ENCODE measurements at regions not wholly inside any gene's neighbourhood (a gene's known extent, or its start where the extent isn't known, plus 50 kb on each side); places are given as distances from the start of the nearest gene placed in this dataset.

- Histone ChIP-seq H2AFZ (ENCODE audit: low read depth, low read length, severe bottlenecking) (no peak overlapping the region), H3K27ac (ENCODE audit: low read depth, low read length) (no peak overlapping the region), H3K27me3 (ENCODE audit: low read length) (no peaks in the 10 kb centered on the region), H3F3A (ENCODE audit: insufficient read depth) (no peaks in the 10 kb centered on the region), H3K4me2 (ENCODE audit: low read depth, low read length, poor library complexity, severe bottlenecking) (no peak overlapping the region), H3K9me3 (ENCODE audit: insufficient read depth, low read length) (no peaks in the 10 kb centered on the region), H3K79me2 (ENCODE audit: insufficient read depth, low read length) (no peaks in the 10 kb centered on the region), H3K36me3 (ENCODE audit: low read length) (no peaks in the 10 kb centered on the region), H3K4me3 (ENCODE audit: insufficient read depth, low read length, poor library complexity, severe bottlenecking) (no peak overlapping the region), H3K9me2 (replicated peaks; ENCODE audit: insufficient read depth, low read length) (no peaks in the 10 kb centered on the region), H4K20me1 (ENCODE audit: low read depth, low read length) (no peaks in the 10 kb centered on the region), H3K9ac (ENCODE audit: low read length) (no peak overlapping the region)
- TF ChIP-seq CTCF (IDR thresholded peaks at IDR 0.05; ENCODE audit: insufficient read depth, low read length, poor library complexity, severe bottlenecking) (no peak), EZH2phosphoT487 (conservative IDR thresholded peaks at IDR 0.05; ENCODE audit: low read length) (no peak)
Measured at GRCh38 chrX:128517691-128518090, 465.5 kb upstream of the ACTRT1 start.

GRCh38 chrX:128504496-128504895, 452.3 kb upstream of the ACTRT1 start:
- H3K4me3 ChIP-seq (ENCODE audit: insufficient read depth, low read length, poor library complexity, severe bottlenecking) = no peak overlapping the region
- no peak overlapping the region for H2AFZ ChIP-seq (ENCODE audit: low read depth, low read length, severe bottlenecking)
- H3K9ac ChIP-seq (ENCODE audit: low read length) = no peak overlapping the region
- no peaks in the 10 kb centered on the region for H3K36me3 ChIP-seq (ENCODE audit: low read length)
- no peak for TF ChIP-seq CTCF (IDR thresholded peaks at IDR 0.05; ENCODE audit: insufficient read depth, low read length, poor library complexity, severe bottlenecking)
- no peak for TF ChIP-seq EZH2phosphoT487 (conservative IDR thresholded peaks at IDR 0.05; ENCODE audit: low read length)
- no peaks in the 10 kb centered on the region for H3K27me3 ChIP-seq (ENCODE audit: low read length)
- H3K9me3 ChIP-seq (ENCODE audit: insufficient read depth, low read length) = no peaks in the 10 kb centered on the region
- H3K27ac ChIP-seq (ENCODE audit: low read depth, low read length) = no peak overlapping the region
- H3F3A ChIP-seq (ENCODE audit: insufficient read depth) = no peaks in the 10 kb centered on the region
- no peak overlapping the region for H3K4me2 ChIP-seq (ENCODE audit: low read depth, low read length, poor library complexity, severe bottlenecking)
- H4K20me1 ChIP-seq (ENCODE audit: low read depth, low read length) = no peaks in the 10 kb centered on the region
- no peaks in the 10 kb centered on the region for H3K79me2 ChIP-seq (ENCODE audit: insufficient read depth, low read length)
- H3K9me2 ChIP-seq (replicated peaks; ENCODE audit: insufficient read depth, low read length) = no peaks in the 10 kb centered on the region

- H3K9me2 ChIP-seq (replicated peaks; ENCODE audit: insufficient read depth, low read length) = no peaks in the 10 kb centered on the region
- H3F3A ChIP-seq (ENCODE audit: insufficient read depth) = no peaks in the 10 kb centered on the region
- H3K27me3 ChIP-seq (ENCODE audit: low read length) = no peaks in the 10 kb centered on the region
- H3K4me3 ChIP-seq (ENCODE audit: insufficient read depth, low read length, poor library complexity, severe bottlenecking) = no peak overlapping the region
- H3K9ac ChIP-seq (ENCODE audit: low read length) = no peak overlapping the region
- TF ChIP-seq CTCF (IDR thresholded peaks at IDR 0.05; ENCODE audit: insufficient read depth, low read length, poor library complexity, severe bottlenecking) = no peak
- TF ChIP-seq EZH2phosphoT487 (conservative IDR thresholded peaks at IDR 0.05; ENCODE audit: low read length) = no peak
- H3K36me3 ChIP-seq (ENCODE audit: low read length) = no peaks in the 10 kb centered on the region
- no peak overlapping the region for H3K4me2 ChIP-seq (ENCODE audit: low read depth, low read length, poor library complexity, severe bottlenecking)
- no peaks in the 10 kb centered on the region for H3K9me3 ChIP-seq (ENCODE audit: insufficient read depth, low read length)
- H2AFZ ChIP-seq (ENCODE audit: low read depth, low read length, severe bottlenecking) = no peak overlapping the region
- H3K27ac ChIP-seq (ENCODE audit: low read depth, low read length) = no peak overlapping the region
- no peaks in the 10 kb centered on the region for H4K20me1 ChIP-seq (ENCODE audit: low read depth, low read length)
- no peaks in the 10 kb centered on the region for H3K79me2 ChIP-seq (ENCODE audit: insufficient read depth, low read length)
Measured at GRCh38 chrX:128464116-128464515, 411.9 kb upstream of the ACTRT1 start.

Data from SU-DHL-6 (cell line).